HepG2 (cell line): ENCODE measurements at regions not wholly inside any gene's neighbourhood (a gene's known extent, or its start where the extent isn't known, plus 50 kb on each side); places are given as distances from the start of the nearest gene placed in this dataset.

Experiments used
- ATAC-seq: fragments of 200-7000 bp; cut with Tn5 transposase; 3 replicates; pipeline ENCODE4 v1.9.1; 2020; ENCODE audit warnings: mild to moderate bottlenecking, moderate library complexity
- BruUV-seq: library from RNA; stranded (reverse); fragments of 400-500 nt; replicated peaks from 2 replicates; lab custom pipeline; 2021; lab: Mats Ljungman, UMichigan
- CTCF ChIA-PET: fragments of 300-600 bp; formaldehyde crosslinking; extraction: SDS; loops from one replicate; lab custom pipeline; 2021; ENCODE audit warnings: low total read pairs, inconsistent platforms, low intra/inter-chr PET ratio; lab: Yijun Ruan, JAX
- POLR2A ChIA-PET: fragments of 350-600 bp; sonication (Branson Sonifier 250); formaldehyde crosslinking; loops from one replicate; lab custom pipeline; 2020; ENCODE audit warnings: antibody characterized with exemption, inconsistent platforms; lab: Yijun Ruan, JAX
- DNase-seq: peaks from one replicate; pipeline ENCODE4 v3.0.0-alpha.2; 2015; ENCODE audit warnings: low spot score
- FAIRE-seq: peaks from 3 replicates; lab custom pipeline; 2011; peaks lifted over from hg19 to GRCh38; lab: Jason Lieb, UNC
- H2AFZ ChIP-seq: one replicate; pipeline ENCODE4 v1.6.1; 2011; ENCODE audit warnings: low read length, inconsistent platforms
- H3K27ac ChIP-seq: fragments of 300-600 bp; 3 replicates; pipeline ENCODE4 v1.8.0; 2011; ENCODE audit warnings: mixed run types, mild to moderate bottlenecking, mixed read lengths, low read length, inconsistent platforms; ENCODE audit not compliant: insufficient read depth; ENCODE audit errors: extremely low read length
- H3K27me3 ChIP-seq, 2 experiments: fragments of 200-600 bp in 1 of 2; 2 replicates in 1 of 2; 3 replicates in 1 of 2; pipeline versions ENCODE4 v1.6.0 to v1.8.0; 2011; ENCODE audit warnings: low read length in 2 of 2, mild to moderate bottlenecking in 2 of 2, moderate library complexity in 2 of 2, inconsistent platforms in 1 of 2; ENCODE audit not compliant: insufficient read depth in 2 of 2, control insufficient read depth in 1 of 2
- H3K36me3 ChIP-seq, 2 experiments: fragments of 200-600 bp in 1 of 2; replicated peaks in 1 of 2; 2 replicates in 1 of 2; 3 replicates in 1 of 2; pipeline versions ENCODE4 v1.5.1 to v1.8.0; 2011; ENCODE audit warnings: low read length in 2 of 2, inconsistent platforms in 1 of 2; ENCODE audit not compliant: insufficient read depth in 2 of 2, control insufficient read depth in 1 of 2
- H3K4me1 ChIP-seq: 2 replicates; pipeline ENCODE4 v1.5.1; 2012; ENCODE audit warnings: low read length, inconsistent platforms; ENCODE audit not compliant: insufficient read depth
- H3K4me2 ChIP-seq: 2 replicates; pipeline ENCODE4 v1.6.0; 2011; ENCODE audit warnings: low read depth, low read length, inconsistent platforms
- H3K4me3 ChIP-seq, 3 experiments: fragments of 200-600 bp in 1 of 3; sonication (generic), shearing (Covaris generic) in 1 of 3; replicated peaks in 1 of 3; 2 replicates each; pipeline ENCODE4 v1.5.1; 2011 to 2016; ENCODE audit warnings: low read length in 3 of 3, inconsistent platforms in 2 of 3, low read depth in 2 of 3, mild to moderate bottlenecking in 2 of 3, control low read depth in 1 of 3, mixed read lengths in 1 of 3; ENCODE audit not compliant: insufficient read depth in 1 of 3
- H3K79me2 ChIP-seq: one replicate; pipeline ENCODE4 v1.6.1; 2011; ENCODE audit warnings: low read length, inconsistent platforms; ENCODE audit not compliant: insufficient read depth
- H3K9ac ChIP-seq: 2 replicates; pipeline ENCODE4 v1.6.0; 2011; ENCODE audit warnings: mild to moderate bottlenecking, low read depth, low read length, inconsistent platforms; ENCODE audit not compliant: insufficient read depth
- H3K9me3 ChIP-seq: 2 replicates; pipeline ENCODE4 v1.5.1; 2012; ENCODE audit warnings: mild to moderate bottlenecking, low read length
- H4K20me1 ChIP-seq: 2 replicates; pipeline ENCODE4 v1.6.0; 2011; ENCODE audit warnings: inconsistent platforms, mild to moderate bottlenecking, low read length, moderate library complexity; ENCODE audit not compliant: insufficient read depth
- CEBPB ChIP-seq: IDR thresholded peaks from 2 replicates; pipeline ENCODE4 v1.6.1; 2011; ENCODE audit warnings: low read depth, low read length, improper control_type of control experiment, borderline replicate concordance
- JUNB ChIP-seq: sonication (generic); formaldehyde crosslinking; IDR thresholded peaks from 2 replicates; pipeline ENCODE4 v1.8.0; 2022; ENCODE audit warnings: missing genetic modification reagents, mild to moderate bottlenecking, borderline replicate concordance
- PRDM4 ChIP-seq: sonication (generic); formaldehyde crosslinking; IDR thresholded peaks from 2 replicates; pipeline ENCODE4 v1.9.0; 2021; ENCODE audit warnings: missing genetic modification reagents, borderline replicate concordance
- ZNF496 ChIP-seq: sonication (generic); formaldehyde crosslinking; IDR thresholded peaks from 2 replicates; pipeline ENCODE4 v1.8.1; 2023; ENCODE audit warnings: mild to moderate bottlenecking, moderate library complexity, missing genetic modification reagents; ENCODE audit not compliant: insufficient replicate concordance
- WGBS: methylation state at CpG from one replicate; pipeline ENCODE4 v1.1.6; 2017; ENCODE audit warnings: low lambda C conversion rate; 5-methylcytosine and 5-hydroxymethylcytosine counted together
- in situ Hi-C: cut with HindIII; loops from 2 replicates; pipeline ENCODE4 v1.10.0; 2017; ENCODE audit warnings: low pct_unique_long_range_greater_than_20kb; ENCODE audit not compliant: extremely low pct_ligation_motif_present
- intact Hi-C: fragments of 100-400 bp; cut with micrococcal nuclease; formaldehyde crosslinking; loops from one replicate; pipeline ENCODE4 v1.10.0; 2022; ENCODE audit not compliant: unreplicated experiment

GRCh38 chr11:33521384-33521783, 179.2 kb downstream of the C11orf91 start:
- H3K4me1 ChIP-seq: no peaks in the 10 kb centered on the region
- WGBS: 14% methylated on average over 3 of the region's 3 CpGs
- ChIA-PET POLR2A (no interaction called here), CTCF (no interaction called here)
- H4K20me1 ChIP-seq: no peaks in the 10 kb centered on the region
- intact Hi-C loops: no loop called here
- in situ Hi-C loops: no loop called here
- no TSS peak for BruUV-seq
- H3K36me3 ChIP-seq: no peaks in the 10 kb centered on the region
- ATAC-seq (no peak), DNase-seq (no peak), FAIRE-seq (no peak)
- H3K9me3 ChIP-seq: no peaks in the 10 kb centered on the region
- no peak overlapping the region for H3K27ac ChIP-seq
- no peak overlapping the region for H3K4me3 ChIP-seq
- no peak overlapping the region for H3K4me2 ChIP-seq
- no peaks in the 10 kb centered on the region for H3K79me2 ChIP-seq
- TF ChIP-seq JUNB (CRISPR knock-in tag): no peak
- H3K27me3 ChIP-seq: no peaks in the 10 kb centered on the region; a peak in 1 of 5 replicates
- no peak overlapping the region for H3K9ac ChIP-seq
- H2AFZ ChIP-seq: no peak overlapping the region

GRCh38 chr11:33520112-33520511, 180.5 kb downstream of the C11orf91 start:
- no peak for FAIRE-seq
- Histone ChIP-seq H3K79me2 (no peaks in the 10 kb centered on the region), H3K4me3 (no peak overlapping the region), H3K27me3 (no peaks in the 10 kb centered on the region; a peak in 1 of 5 replicates), H2AFZ (no peak overlapping the region), H4K20me1 (no peaks in the 10 kb centered on the region), H3K27ac (no peak overlapping the region), H3K36me3 (no peaks in the 10 kb centered on the region), H3K9me3 (no peaks in the 10 kb centered on the region), H3K4me2 (no peak overlapping the region), H3K9ac (no peak overlapping the region), H3K4me1 (no peaks in the 10 kb centered on the region)
- DNase-seq: no peak
- no peak for ATAC-seq
- WGBS: 0% methylated on average over 1 of the region's 1 CpG
- CTCF ChIA-PET: no interaction called here
- intact Hi-C loops: no loop called here
- TF ChIP-seq ZNF496 (CRISPR knock-in tag): no peak
- no peak for TF ChIP-seq PRDM4
- 0 out of 2 replicates have a peak, but pooled peaks have one; percentile 29 for TF ChIP-seq CEBPB
- BruUV-seq: no TSS peak
- POLR2A ChIA-PET: no interaction called here
- in situ Hi-C loops: no loop called here
